ENCODE measurements at regions not wholly inside any gene's neighbourhood (a gene's known extent, or its start where the extent isn't known, plus 50 kb on each side); places are given as distances from the start of the nearest gene placed in this dataset.

GRCh38 chr7:23980081-23980480 is 270.1 kb downstream of the STK31 start:
- Histone ChIP-seq H3K9ac (no peak overlapping the region), H3K36me3 (no peaks in the 10 kb centered on the region; a peak in 1 of 22 replicates), H4K20me1 (no peaks in the 10 kb centered on the region), H3K27me3 (no peaks in the 10 kb centered on the region), H3K9me3 (replicated peaks in 1 of 11) (peaks cover 14 to 34% (median 28%) of the 10 kb centered on the region in 11 experiments), H3K4me1 (peaks cover 0 to 5% (median 0%) of the 10 kb centered on the region in 10 experiments; a peak in 1 of 20 replicates), H3K27ac (no peak overlapping the region), H3K4me3 (no peak overlapping the region), H3K4me2 (no peak overlapping the region)
- TF ChIP-seq Cebpa-rat (IDR thresholded peaks at IDR 0.05) = no peak

- Histone ChIP-seq H4K20me1 (no peaks in the 10 kb centered on the region), H3K9me3 (replicated peaks in 1 of 11) (peaks cover 14 to 33% (median 28%) of the 10 kb centered on the region in 11 experiments), H3K36me3 (no peaks in the 10 kb centered on the region; a peak in 1 of 22 replicates), H3K27ac (no peak overlapping the region), H3K9ac (no peak overlapping the region), H3K4me3 (no peak overlapping the region), H3K4me2 (no peak overlapping the region), H3K4me1 (peaks cover 0 to 5% (median 0%) of the 10 kb centered on the region in 10 experiments; a peak in 1 of 20 replicates), H3K27me3 (no peaks in the 10 kb centered on the region)
- TF ChIP-seq Cebpa-rat (IDR thresholded peaks at IDR 0.05) = no peak
These were observed 271.3 kb downstream of the STK31 start for GRCh38 chr7:23981314-23981713.

DNA sequence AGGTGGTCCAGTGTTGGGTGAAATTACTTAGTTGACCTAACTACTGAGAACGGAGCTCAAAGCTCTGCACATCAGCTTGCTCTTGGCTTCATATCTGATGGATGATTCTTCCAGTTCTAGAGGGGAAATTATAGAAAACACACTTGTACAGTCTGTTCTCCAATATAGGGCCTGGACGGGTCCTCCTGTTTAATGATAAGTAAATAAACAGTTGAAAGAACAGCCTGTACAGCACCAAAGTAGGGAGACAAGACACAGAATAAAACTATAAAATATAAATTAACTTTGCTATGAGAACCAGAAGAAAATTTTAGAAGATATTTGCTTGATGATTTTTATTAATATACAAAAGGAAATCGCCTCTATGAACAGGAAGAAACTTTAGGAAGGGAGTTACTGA is 271.7 kb downstream of the STK31 start:
- H3K27me3 ChIP-seq = no peaks in the 10 kb centered on the region
- H3K9me3 ChIP-seq (replicated peaks in 1 of 11) = peaks cover 14 to 33% (median 24%) of the 10 kb centered on the region in 11 experiments
- H4K20me1 ChIP-seq = no peaks in the 10 kb centered on the region
- no peak overlapping the region for H3K4me3 ChIP-seq
- TF ChIP-seq Cebpa-rat (IDR thresholded peaks at IDR 0.05) = no peak
- H3K4me1 ChIP-seq = peaks cover 0 to 5% (median 0%) of the 10 kb centered on the region in 10 experiments; a peak in 1 of 20 replicates
- H3K9ac ChIP-seq = no peak overlapping the region
- H3K4me2 ChIP-seq = no peak overlapping the region
- no peaks in the 10 kb centered on the region; a peak in 1 of 22 replicates for H3K36me3 ChIP-seq
- no peak overlapping the region for H3K27ac ChIP-seq

DNA sequence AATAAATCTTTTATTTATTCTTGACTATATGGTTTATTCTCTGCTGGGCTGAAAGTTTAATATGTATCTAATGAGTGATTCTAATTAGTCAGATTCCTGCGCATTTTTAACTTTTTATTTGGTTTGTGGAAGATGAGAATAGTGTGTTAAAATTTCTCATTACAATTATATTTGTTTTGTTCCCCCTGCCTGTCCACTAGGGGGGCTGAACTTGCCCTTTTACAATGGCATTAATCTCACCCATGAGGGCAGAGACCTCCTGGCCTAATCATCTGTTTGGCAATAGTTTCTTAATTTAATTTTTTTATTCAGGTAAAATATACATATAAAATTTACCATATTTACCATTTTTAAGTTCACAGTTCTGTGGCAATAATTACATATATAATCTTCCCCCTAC is 278.5 kb upstream of the NPY start:
- no peak overlapping the region for H3K4me3 ChIP-seq
- no peaks in the 10 kb centered on the region for H4K20me1 ChIP-seq
- no peak for TF ChIP-seq Cebpa-rat (IDR thresholded peaks at IDR 0.05)

GRCh38 chr7:24010495-24010894 is 273.5 kb upstream of the NPY start:
- Histone ChIP-seq H3K27me3 (no peaks in the 10 kb centered on the region), H3K9ac (no peak overlapping the region), H3K4me1 (no peaks in the 10 kb centered on the region), H3K4me3 (no peak overlapping the region), H3K4me2 (no peak overlapping the region), H3K9me3 (replicated peaks in 1 of 11) (peaks cover 11 to 65% (median 24%) of the 10 kb centered on the region in 11 experiments; a peak in 21 of 22 replicates), H3K36me3 (no peaks in the 10 kb centered on the region), H4K20me1 (no peaks in the 10 kb centered on the region), H3K27ac (no peak overlapping the region)
- no peak for TF ChIP-seq Cebpa-rat (IDR thresholded peaks at IDR 0.05)

More for the DNA sequence above, 278.5 kb upstream of the NPY start:
- Histone ChIP-seq H3K27me3 (no peaks in the 10 kb centered on the region), H3K36me3 (no peaks in the 10 kb centered on the region), H3K4me1 (no peaks in the 10 kb centered on the region), H3K27ac (no peak overlapping the region), H3K9ac (no peak overlapping the region), H3K4me2 (no peak overlapping the region), H3K9me3 (replicated peaks in 1 of 11) (peaks cover 4 to 19% (median 7%) of the 10 kb centered on the region in 11 experiments; a peak in 20 of 22 replicates)

GRCh38 chr7:24017519-24017918 is 266.5 kb upstream of the NPY start:
- TF ChIP-seq Cebpa-rat (IDR thresholded peaks at IDR 0.05) = peak in 8 of 11 experiments; percentile 24 to 89 (median 70); a peak in 11 of 22 replicates
- Histone ChIP-seq H3K9ac (peak overlapping the region in 4 of 11 experiments; percentile 42 to 65 (median 54); a peak in 7 of 22 replicates), H3K27me3 (no peaks in the 10 kb centered on the region), H3K4me3 (no peak overlapping the region), H3K27ac (peak overlapping the region in 8 of 11 experiments; percentile 46 to 84 (median 70); a peak in 16 of 22 replicates), H3K4me1 (peaks cover 0 to 40% (median 18%) of the 10 kb centered on the region in 10 experiments; a peak in 13 of 20 replicates), H3K9me3 (replicated peaks in 1 of 11) (peaks cover 0 to 31% (median 8%) of the 10 kb centered on the region in 11 experiments; a peak in 12 of 22 replicates), H4K20me1 (no peaks in the 10 kb centered on the region), H3K36me3 (no peaks in the 10 kb centered on the region), H3K4me2 (peak overlapping the region in 9 of 11 experiments; percentile 10 to 77 (median 71); a peak in 15 of 22 replicates)

DNA sequence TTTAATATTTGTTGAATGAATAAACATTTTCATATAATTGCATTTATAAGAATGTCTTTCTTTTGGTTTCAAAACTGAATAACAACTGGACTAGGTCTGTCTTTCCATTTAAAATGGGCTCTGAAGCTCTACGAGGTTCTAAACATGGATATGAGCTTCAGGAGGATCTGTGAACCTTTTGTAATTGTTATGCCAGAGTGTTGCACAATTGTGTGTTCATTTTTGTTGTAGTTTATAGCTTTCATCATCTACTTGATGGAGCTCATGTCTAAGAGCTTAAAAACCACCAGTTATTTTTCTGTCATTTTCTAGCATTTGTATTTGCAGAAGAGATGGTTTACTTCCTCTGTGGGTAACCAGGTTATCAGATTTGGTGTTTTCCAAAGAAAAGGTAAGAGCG is 265.7 kb upstream of the NPY start:
- Histone ChIP-seq H3K4me1 (peaks cover 0 to 40% (median 18%) of the 10 kb centered on the region in 10 experiments; a peak in 13 of 20 replicates), H3K4me3 (no peak overlapping the region), H3K27ac (peak overlapping the region in 7 of 11 experiments; percentile 50 to 84 (median 75); a peak in 11 of 22 replicates), H4K20me1 (no peaks in the 10 kb centered on the region), H3K9ac (peak overlapping the region in 3 of 11 experiments; percentile 42 to 65 (median 57); a peak in 2 of 22 replicates), H3K27me3 (no peaks in the 10 kb centered on the region), H3K4me2 (peak overlapping the region in 6 of 11 experiments; percentile 63 to 77 (median 72); a peak in 11 of 22 replicates), H3K36me3 (no peaks in the 10 kb centered on the region), H3K9me3 (replicated peaks in 1 of 11) (peaks cover 0 to 24% (median 6%) of the 10 kb centered on the region in 11 experiments; a peak in 11 of 22 replicates)
- TF ChIP-seq Cebpa-rat (IDR thresholded peaks at IDR 0.05) = no peak

GRCh38 chr7:24019841-24020240 is 264.1 kb upstream of the NPY start:
- Histone ChIP-seq H3K4me1 (peaks cover 7 to 54% (median 27%) of the 10 kb centered on the region in 10 experiments), H3K27me3 (no peaks in the 10 kb centered on the region), H3K27ac (peak overlapping the region in 3 of 11 experiments; percentile 2 to 28 (median 17); a peak in 3 of 22 replicates), H4K20me1 (no peaks in the 10 kb centered on the region), H3K4me3 (no peak overlapping the region), H3K36me3 (no peaks in the 10 kb centered on the region), H3K9me3 (replicated peaks in 1 of 11) (peaks cover 0 to 12% (median 5%) of the 10 kb centered on the region in 11 experiments; a peak in 8 of 22 replicates), H3K9ac (no peak overlapping the region), H3K4me2 (peak overlapping the region in 2 of 11 experiments; percentile 15 to 73; a peak in 3 of 22 replicates)
- no peak for TF ChIP-seq Cebpa-rat (IDR thresholded peaks at IDR 0.05)

GRCh38 chr7:24024276-24025068 is 259.5 kb upstream of the NPY start:
- H3K27me3 ChIP-seq = no peaks in the 10 kb centered on the region
- TF ChIP-seq Cebpa-rat (IDR thresholded peaks at IDR 0.05) = no peak
- H3K4me3 ChIP-seq = no peak overlapping the region
- H3K4me2 ChIP-seq = peak overlapping the region; percentile 39 to 72 (median 65)
- peaks cover 12 to 34% (median 14%) of the 10 kb centered on the region in 10 experiments for H3K4me1 ChIP-seq
- H3K9me3 ChIP-seq (replicated peaks in 1 of 11) = 0 out of 22 replicates have a peak, but pooled peaks cover 0 to 5% (median 0%) of the 10 kb centered on the region in 11 experiments
- H4K20me1 ChIP-seq = no peaks in the 10 kb centered on the region
- peak overlapping the region in 8 of 11 experiments; percentile 8 to 57 (median 26); a peak in 12 of 22 replicates for H3K27ac ChIP-seq
- H3K36me3 ChIP-seq = no peaks in the 10 kb centered on the region
- H3K9ac ChIP-seq = peak overlapping the region in 2 of 11 experiments; percentile 10 to 33; a peak in 2 of 22 replicates

Data from BLaER1 treated with 17β-estradiol and CSF1 and Interleukin-3, amounts not matched to agents 10 nM and 100 nM (cell line).